ENCODE measurements at regions not wholly inside any gene's neighbourhood (a gene's known extent, or its start where the extent isn't known, plus 50 kb on each side); places are given as distances from the start of the nearest gene placed in this dataset.

DNA sequence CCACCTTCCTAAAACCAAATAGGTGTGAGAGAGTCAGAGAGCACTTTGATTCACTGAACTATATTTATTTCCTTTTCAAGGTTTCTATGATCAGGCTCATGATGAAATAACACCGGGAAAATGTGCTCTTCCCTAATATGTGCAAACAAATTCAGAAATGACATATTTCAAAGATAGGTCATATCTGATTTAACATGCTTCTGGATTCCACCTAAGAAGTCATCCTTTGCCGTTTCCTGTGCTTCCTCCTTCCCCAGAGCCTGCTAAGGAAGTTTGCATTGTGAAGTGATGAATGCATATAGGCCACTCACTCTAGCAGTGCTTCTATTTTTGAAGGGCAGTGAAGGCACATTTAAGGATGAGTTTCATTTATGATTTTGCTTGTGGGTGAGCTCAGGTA, 327.6 kb downstream of the TDRD15 start:
- DNase-seq, result no peak

GRCh38 chr2:21452263-21452662, 328.5 kb downstream of the TDRD15 start:
- DNase-seq, result no peak

GRCh38 chr2:21452678-21453077, 328.9 kb downstream of the TDRD15 start:
- DNase-seq, result no peak

- DNase-seq, result no peak
Observed at GRCh38 chr2:21453723-21454450, 330.1 kb downstream of the TDRD15 start.

DNA sequence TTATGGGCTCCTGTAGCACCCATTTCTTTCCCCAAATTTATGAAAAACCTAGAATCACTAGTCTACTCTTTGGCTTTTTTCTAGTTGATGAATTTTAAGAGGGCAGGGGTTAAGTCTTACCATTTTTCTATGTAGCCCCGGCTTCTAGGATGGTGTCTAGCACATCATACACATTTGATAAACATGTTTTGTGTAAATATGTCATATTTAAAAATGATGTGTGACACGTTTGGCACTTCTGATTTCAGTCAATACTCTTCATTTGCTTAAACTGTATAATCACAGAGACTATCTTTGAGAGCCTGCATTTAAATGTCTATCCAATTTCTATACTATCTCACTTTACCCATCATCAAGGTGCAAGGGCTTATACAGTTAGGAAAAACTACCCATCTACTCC, 331.1 kb downstream of the TDRD15 start:
- no peak for DNase-seq

DNA sequence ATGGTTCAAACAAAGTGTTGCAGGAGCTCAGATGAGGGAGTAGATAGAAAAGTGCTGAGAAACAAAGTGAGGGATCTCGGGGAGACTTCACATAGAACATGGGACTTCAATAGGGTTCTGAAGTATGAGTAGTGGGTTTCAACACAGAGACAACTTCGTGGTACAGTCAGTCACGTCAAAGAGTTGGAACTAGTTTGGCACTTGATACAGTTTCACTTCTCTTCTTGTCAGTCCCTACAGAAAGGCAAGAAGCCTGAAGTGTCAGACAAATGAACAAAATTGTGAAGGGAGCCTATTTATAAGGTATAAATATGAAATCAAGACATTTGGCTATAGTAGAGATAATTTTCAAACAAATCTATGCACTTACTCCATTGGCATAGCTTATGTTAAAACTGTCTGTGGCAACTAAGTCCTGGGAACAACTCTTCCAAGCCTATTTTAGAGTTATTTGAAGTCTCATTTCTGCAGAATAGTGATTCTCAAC, 338.0 kb downstream of the TDRD15 start:
- no peak for DNase-seq

DNA sequence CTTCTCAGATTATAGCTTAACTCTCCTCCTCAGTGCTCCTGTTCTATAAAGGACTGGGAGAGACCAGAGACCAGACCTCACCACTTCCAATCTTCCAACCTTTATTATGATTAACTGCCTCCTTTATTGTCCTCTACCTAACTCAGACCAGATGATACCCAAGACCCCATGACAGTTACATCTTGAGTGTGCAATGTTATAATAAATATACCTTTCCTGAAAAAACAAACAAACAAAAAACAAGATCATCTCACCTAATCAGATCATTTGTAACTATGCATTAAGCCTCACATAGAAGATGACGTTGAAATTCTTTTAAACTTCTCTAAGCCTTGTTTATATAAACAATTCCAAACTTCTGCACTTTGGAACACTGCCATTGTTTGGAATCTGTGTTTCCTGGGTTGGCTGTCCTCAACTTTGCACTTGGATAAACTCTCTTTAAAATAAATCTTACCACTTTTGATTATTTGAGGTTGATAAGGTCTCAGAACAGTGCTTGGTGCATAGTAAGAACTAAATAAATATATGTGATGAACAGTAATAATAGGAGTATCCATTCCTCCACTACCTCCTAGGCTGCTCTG, 342.7 kb downstream of the TDRD15 start:
- DNase-seq, result no peak

- DNase-seq, result no peak
Observed at GRCh38 chr2:21467280-21467818, 343.6 kb downstream of the TDRD15 start.

DNA sequence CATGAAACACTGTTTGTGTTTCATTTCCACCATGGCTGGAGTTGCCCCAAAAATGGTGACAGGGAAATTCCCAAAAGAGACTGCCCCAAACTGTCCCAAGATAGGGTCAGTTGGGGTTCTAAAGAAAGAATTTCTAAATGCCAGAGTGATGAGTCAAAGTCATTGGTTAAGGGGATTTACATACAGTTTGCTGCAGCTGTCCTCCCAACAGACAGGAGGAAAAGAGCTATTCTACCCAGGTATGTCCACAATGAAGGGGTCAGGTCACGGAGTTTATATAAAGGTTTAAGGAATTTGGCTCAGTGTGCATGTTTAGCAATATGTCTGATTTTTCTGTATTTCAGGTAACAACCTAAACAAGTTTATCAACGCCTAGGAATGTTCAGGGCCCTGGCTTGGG, 344.1 kb downstream of the TDRD15 start:
- no peak for DNase-seq

DNA sequence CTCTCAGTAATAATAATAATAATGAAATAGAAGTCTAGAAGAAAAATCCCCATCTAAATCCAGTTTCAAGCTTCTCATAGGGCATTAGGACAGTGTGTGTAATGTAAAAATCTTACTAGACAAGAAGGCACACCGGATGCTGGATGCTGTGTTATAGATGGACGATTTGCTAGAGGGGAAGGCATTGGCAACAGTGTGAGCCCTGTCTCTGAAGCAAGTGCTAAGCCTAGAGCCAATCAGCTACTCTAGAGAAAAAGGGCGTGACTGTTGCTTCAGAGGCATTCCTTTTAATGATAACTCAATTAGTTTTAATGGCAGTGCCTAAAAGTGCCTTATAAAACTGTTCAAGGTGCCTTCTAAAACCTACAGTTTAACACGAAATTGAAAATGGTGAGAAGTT, 344.9 kb downstream of the TDRD15 start:
- DNase-seq, result no peak

GRCh38 chr2:21469158-21469557, 345.4 kb downstream of the TDRD15 start:
- no peak for DNase-seq

- DNase-seq, result no peak
Observed at GRCh38 chr2:21469564-21469963, 345.8 kb downstream of the TDRD15 start.

DNA sequence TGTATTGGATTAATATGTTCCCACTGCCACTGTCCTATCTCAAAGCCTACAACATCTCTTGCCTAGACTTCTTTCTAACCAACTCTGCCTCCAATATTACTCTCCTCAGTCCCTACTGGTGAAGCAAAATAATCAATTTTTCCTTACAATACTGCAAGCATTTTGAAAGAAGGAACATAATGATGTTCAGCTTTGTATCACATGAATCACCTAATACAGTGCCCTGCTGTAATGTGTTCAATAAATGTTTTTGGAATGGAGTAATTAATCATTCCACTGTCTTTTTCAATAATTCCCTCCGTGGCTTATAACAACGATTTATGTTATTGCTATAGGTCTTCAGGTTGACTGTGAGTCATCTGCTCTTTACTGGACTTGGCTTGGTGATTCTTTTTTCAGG, 356.4 kb downstream of the TDRD15 start:
- no peak for DNase-seq

GRCh38 chr2:21484643-21485042, 360.9 kb downstream of the TDRD15 start:
- no peak for DNase-seq

DNA sequence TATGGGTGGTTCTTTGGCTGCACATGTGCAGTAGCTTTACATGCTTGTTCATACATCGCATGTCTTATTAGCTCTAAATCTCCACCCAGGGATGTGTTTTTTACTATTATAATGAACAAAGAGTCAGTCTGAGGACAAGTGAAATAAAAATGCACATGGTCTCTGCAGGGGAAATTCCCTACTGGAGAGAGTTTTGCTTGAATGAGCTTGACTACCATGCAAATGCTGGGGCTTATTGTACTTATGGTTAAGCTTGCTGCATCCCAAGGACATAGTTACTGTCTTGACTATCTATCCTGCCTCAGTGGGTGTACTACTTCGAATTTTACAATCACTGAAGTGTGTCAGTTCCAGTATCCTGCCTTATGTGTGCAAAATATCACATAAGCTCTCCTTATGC, 362.7 kb downstream of the TDRD15 start:
- DNase-seq, result no peak

- no peak for DNase-seq
Observed at GRCh38 chr2:21489080-21489479, 365.3 kb downstream of the TDRD15 start.

- no peak for DNase-seq
Observed at GRCh38 chr2:21498016-21498415, 374.2 kb downstream of the TDRD15 start.

DNA sequence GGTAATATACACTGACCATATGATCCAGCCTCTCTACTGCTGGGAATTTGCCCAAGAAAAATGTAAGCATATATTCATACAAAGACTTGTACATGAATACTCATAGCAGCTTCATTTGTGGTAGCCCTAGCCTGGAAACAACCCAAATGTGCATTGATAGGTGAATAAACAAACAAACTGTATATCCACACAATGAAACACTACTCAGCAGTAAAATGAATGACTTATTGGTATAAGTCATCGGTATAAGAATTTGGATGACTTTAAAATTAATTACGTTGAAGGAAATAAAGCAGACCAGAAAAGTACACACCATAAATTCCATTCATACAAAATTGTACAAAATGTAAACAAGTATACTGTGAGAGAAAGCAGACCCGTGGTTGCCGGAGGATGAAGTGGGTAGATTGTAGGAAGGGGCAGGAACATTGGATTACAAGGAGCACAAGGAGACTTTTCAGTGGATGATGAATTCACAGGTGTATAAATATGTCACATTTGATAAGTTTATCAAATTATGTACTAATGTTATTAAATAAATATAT, 376.7 kb downstream of the TDRD15 start:
- DNase-seq, result no peak

DNA sequence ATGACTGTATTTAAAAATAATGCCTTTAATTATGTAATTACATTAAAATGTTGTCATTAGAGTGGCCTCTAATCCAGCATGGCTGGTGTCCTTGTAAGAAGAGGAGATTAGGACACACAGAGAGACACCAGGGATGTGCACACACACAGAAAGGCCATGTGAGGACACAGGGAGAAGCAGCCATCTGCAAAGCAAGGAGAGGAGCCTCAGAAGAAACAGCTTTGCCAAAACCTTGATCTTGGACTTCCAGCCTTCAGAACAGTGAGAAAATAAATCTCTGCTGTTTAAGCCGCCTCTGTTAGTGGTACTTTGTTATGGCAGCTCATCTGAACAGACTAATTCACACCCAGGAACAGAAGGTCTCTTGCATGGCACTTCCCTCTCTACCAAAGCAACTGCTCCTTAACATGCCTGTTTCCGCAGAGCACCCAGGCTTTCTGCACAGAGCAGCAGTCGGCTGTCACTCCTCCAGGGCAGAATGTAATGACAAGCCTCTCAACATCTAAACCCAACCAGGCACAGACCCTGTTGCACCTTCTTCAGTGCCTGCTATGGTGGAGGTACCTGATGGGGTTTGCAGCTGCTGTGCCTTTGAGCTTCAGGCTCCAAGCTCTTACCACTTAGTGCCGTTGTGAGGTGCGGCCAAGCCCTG, 377.7 kb downstream of the TDRD15 start:
- no peak for DNase-seq

GRCh38 chr2:21515903-21516302, 392.1 kb downstream of the TDRD15 start:
- no peak for DNase-seq

DNA sequence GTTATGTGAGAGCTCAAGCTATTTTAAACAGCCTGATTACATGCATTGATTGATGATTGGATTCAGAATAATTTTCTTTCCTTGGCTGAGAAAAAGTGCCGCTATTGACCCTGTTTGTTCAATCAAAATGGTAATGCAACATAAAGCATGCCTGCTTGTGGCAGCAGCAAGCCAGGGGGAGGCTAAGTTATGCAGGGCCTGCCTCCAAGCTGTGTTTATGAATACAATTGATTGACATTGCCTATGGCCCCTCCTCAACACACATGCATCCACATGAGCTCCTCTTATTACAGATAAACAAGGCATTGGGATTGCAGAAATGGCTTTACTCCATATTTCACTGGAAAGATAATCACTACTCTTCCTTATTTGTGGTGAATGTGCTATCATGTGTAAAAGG, 395.6 kb downstream of the TDRD15 start:
- DNase-seq, result no peak

DNA sequence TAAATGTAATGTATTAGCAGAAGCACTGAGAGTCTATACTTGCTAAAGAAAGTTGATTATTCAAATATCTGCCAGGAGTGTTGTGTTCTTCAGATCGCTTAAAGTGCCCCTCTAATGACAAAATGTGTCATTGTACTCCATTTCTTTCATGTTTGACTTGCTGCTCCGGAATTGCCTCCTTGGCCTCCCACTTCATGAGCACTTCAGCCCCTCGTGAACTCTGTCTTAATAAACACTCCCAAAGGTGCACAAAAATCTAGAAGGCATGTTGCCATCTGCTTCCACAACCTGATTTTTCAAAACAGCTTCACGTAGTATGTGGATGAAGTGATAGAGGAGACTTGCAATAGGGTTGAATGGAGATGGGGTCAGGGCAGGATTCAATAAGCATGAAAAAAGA, 396.1 kb downstream of the TDRD15 start:
- no peak for DNase-seq

DNA sequence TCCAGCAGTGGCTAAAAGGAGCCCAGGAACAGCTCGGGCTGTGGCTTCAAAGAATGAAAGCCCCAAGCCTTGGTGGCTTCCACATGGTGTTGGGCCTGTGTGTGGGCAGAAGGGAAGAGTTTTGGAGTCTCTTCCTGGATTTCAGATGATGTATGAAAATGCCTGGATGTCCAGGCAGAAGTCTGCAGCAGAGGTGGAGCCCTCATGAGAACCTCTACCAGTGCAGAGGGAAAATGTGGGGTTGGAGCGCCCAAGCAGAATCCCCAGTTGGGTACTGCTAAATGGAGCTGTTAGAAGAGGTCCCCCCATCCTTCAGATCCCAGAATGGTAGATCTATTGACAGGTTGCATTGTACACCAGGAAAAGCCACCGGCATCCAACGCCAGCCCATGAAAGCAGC, 412.1 kb downstream of the TDRD15 start:
- no peak for DNase-seq

GRCh38 chr2:21539685-21540084, 415.9 kb downstream of the TDRD15 start:
- no peak for DNase-seq
